DND-41 (cell line): ENCODE measurements at regions not wholly inside any gene's neighbourhood (a gene's known extent, or its start where the extent isn't known, plus 50 kb on each side); places are given as distances from the start of the nearest gene placed in this dataset.

Experiments used
- ATAC-seq: fragments of 200-7000 bp; cut with Tn5 transposase; 3 replicates; pipeline ENCODE4 v1.9.1; 2021; ENCODE audit warnings: low read depth; ENCODE audit not compliant: insufficient read depth
- DNase-seq: peaks from one replicate; pipeline ENCODE4 v3.0.0-alpha.2; 2020
- H2AFZ ChIP-seq: 2 replicates; pipeline ENCODE4 v1.6.0; 2012; ENCODE audit warnings: low read depth, low read length
- H3K27ac ChIP-seq: 2 replicates; pipeline ENCODE4 v1.5.1; 2012; ENCODE audit warnings: low read length, inconsistent platforms
- H3K27me3 ChIP-seq: fragments of 200-600 bp; sonication (generic); 2 replicates; pipeline ENCODE4 v1.6.0; 2012; ENCODE audit warnings: low read length, mild to moderate bottlenecking, inconsistent platforms; ENCODE audit not compliant: insufficient read depth, poor library complexity
- H3K36me3 ChIP-seq: 2 replicates; pipeline ENCODE4 v1.5.1; 2012; ENCODE audit warnings: low read length, inconsistent platforms; ENCODE audit not compliant: insufficient read depth
- H3K4me1 ChIP-seq: 2 replicates; pipeline ENCODE4 v1.5.1; 2012; ENCODE audit warnings: mild to moderate bottlenecking, low read length; ENCODE audit not compliant: insufficient read depth
- H3K4me2 ChIP-seq: 2 replicates; pipeline ENCODE4 v1.6.0; 2012; ENCODE audit warnings: mild to moderate bottlenecking, moderate library complexity, low read length, inconsistent platforms; ENCODE audit not compliant: insufficient read depth
- H3K4me3 ChIP-seq, 2 experiments: fragments of 200-600 bp in 1 of 2; shearing (Covaris generic) in 1 of 2; 2 replicates each; pipeline ENCODE4 v1.5.1; 2012 to 2016; ENCODE audit warnings: inconsistent platforms in 2 of 2, low read length in 2 of 2, mild to moderate bottlenecking in 2 of 2, low read depth in 1 of 2, moderate library complexity in 1 of 2
- H3K79me2 ChIP-seq: 2 replicates; pipeline ENCODE4 v1.6.0; 2012; ENCODE audit warnings: low read length, inconsistent platforms; ENCODE audit not compliant: insufficient read depth
- H3K9ac ChIP-seq: 2 replicates; pipeline ENCODE4 v1.6.0; 2012; ENCODE audit warnings: low read depth, mild to moderate bottlenecking, inconsistent platforms, low read length, moderate library complexity
- H3K9me3 ChIP-seq: 2 replicates; pipeline ENCODE4 v1.5.1; 2012; ENCODE audit warnings: low read length, moderate library complexity, mild to moderate bottlenecking, inconsistent platforms; ENCODE audit not compliant: insufficient read depth, severe bottlenecking
- H4K20me1 ChIP-seq: 2 replicates; pipeline ENCODE4 v1.6.0; 2012; ENCODE audit warnings: low read length; ENCODE audit not compliant: insufficient read depth
- EZH2 ChIP-seq: IDR thresholded peaks from 3 replicates; pipeline ENCODE4 v1.6.1; 2012; ENCODE audit warnings: borderline replicate concordance, low read depth, mild to moderate bottlenecking, moderate library complexity, low read length, inconsistent platforms; ENCODE audit not compliant: severe bottlenecking
- TF ChIP-seq, protein P1 (sequence below): IDR thresholded peaks from 2 replicates; pipeline ENCODE4 v1.5.1; 2012; ENCODE audit warnings: borderline replicate concordance, low read length, moderate library complexity, mild to moderate bottlenecking; ENCODE audit not compliant: poor library complexity, severe bottlenecking; ENCODE audit errors: extremely low read depth

DNA sequence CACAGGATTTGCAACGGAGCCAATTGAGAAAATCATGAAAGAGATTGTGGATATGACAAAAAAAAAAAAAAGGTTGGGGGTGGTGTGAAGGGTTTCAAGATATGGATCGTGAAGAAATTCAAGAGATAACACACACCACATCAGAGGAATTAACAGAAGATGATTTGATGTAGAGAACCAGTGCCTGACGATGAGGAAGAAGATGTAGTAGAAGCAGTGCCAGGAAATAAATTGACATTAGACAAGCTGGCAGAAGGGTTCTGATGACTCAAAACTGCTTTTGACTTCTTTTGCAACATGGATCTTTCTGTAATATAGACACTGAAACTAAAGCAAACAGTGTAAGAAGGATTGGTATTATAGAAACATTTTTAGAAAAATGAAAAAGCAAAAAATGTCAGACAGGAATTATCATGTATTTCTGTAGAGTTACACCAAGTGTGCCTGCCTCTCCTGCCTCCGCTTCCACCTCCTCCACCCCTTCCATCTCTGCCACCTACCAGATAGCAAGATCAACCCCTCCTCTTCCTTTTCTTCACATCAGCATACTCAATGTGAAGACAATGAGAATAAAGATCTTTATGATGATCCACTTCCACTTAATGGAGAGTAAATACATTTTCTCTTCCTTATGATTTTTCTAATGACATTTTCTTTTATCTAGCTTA lies 127.5 kb upstream of the OTUD4 start:
- no peaks in the 10 kb centered on the region for H3K4me1 ChIP-seq
- no peak overlapping the region for H3K27ac ChIP-seq
- no peaks in the 10 kb centered on the region for H3K36me3 ChIP-seq
- no peak overlapping the region for H3K4me2 ChIP-seq
- no peaks in the 10 kb centered on the region for H3K9me3 ChIP-seq
- DNase-seq (no peak), ATAC-seq (no peak)
- H2AFZ ChIP-seq: no peak overlapping the region
- no peaks in the 10 kb centered on the region for H4K20me1 ChIP-seq
- H3K79me2 ChIP-seq: no peaks in the 10 kb centered on the region
- no peak overlapping the region for H3K4me3 ChIP-seq
- TF ChIP-seq, protein P1, sequence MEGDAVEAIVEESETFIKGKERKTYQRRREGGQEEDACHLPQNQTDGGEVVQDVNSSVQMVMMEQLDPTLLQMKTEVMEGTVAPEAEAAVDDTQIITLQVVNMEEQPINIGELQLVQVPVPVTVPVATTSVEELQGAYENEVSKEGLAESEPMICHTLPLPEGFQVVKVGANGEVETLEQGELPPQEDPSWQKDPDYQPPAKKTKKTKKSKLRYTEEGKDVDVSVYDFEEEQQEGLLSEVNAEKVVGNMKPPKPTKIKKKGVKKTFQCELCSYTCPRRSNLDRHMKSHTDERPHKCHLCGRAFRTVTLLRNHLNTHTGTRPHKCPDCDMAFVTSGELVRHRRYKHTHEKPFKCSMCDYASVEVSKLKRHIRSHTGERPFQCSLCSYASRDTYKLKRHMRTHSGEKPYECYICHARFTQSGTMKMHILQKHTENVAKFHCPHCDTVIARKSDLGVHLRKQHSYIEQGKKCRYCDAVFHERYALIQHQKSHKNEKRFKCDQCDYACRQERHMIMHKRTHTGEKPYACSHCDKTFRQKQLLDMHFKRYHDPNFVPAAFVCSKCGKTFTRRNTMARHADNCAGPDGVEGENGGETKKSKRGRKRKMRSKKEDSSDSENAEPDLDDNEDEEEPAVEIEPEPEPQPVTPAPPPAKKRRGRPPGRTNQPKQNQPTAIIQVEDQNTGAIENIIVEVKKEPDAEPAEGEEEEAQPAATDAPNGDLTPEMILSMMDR: no peak
- no peak for TF ChIP-seq EZH2
- H3K27me3 ChIP-seq: no peaks in the 10 kb centered on the region
- H3K9ac ChIP-seq: no peak overlapping the region

GRCh38 chr4:145307120-145307519 lies 126.7 kb upstream of the OTUD4 start:
- no peak overlapping the region for H2AFZ ChIP-seq
- DNase-seq: no peak

GRCh38 chr4:145302725-145303124 lies 122.3 kb upstream of the OTUD4 start:
- Histone ChIP-seq H3K27ac (no peak overlapping the region), H3K36me3 (no peaks in the 10 kb centered on the region), H3K4me2 (no peak overlapping the region), H3K4me1 (peaks cover 13% of the 10 kb centered on the region), H3K79me2 (no peaks in the 10 kb centered on the region), H3K9ac (no peak overlapping the region), H3K27me3 (peaks cover 5% of the 10 kb centered on the region), H3K9me3 (no peaks in the 10 kb centered on the region), H4K20me1 (no peaks in the 10 kb centered on the region), H3K4me3 (no peak overlapping the region), H2AFZ (no peak overlapping the region)
- TF ChIP-seq EZH2: no peak
- ATAC-seq (no peak), DNase-seq (no peak)

More at GRCh38 chr4:145307120-145307519, 126.7 kb upstream of the OTUD4 start:
- H3K27ac ChIP-seq: no peak overlapping the region
- no peak for ATAC-seq
- H3K4me3 ChIP-seq: no peak overlapping the region
- TF ChIP-seq EZH2: no peak
- TF ChIP-seq, protein P1: no peak
- H3K36me3 ChIP-seq: no peaks in the 10 kb centered on the region
- H3K27me3 ChIP-seq: no peaks in the 10 kb centered on the region
- no peaks in the 10 kb centered on the region for H3K79me2 ChIP-seq
- H4K20me1 ChIP-seq: no peaks in the 10 kb centered on the region
- H3K9me3 ChIP-seq: no peaks in the 10 kb centered on the region
- H3K4me2 ChIP-seq: no peak overlapping the region
- no peak overlapping the region for H3K9ac ChIP-seq
- H3K4me1 ChIP-seq: no peaks in the 10 kb centered on the region

DNA sequence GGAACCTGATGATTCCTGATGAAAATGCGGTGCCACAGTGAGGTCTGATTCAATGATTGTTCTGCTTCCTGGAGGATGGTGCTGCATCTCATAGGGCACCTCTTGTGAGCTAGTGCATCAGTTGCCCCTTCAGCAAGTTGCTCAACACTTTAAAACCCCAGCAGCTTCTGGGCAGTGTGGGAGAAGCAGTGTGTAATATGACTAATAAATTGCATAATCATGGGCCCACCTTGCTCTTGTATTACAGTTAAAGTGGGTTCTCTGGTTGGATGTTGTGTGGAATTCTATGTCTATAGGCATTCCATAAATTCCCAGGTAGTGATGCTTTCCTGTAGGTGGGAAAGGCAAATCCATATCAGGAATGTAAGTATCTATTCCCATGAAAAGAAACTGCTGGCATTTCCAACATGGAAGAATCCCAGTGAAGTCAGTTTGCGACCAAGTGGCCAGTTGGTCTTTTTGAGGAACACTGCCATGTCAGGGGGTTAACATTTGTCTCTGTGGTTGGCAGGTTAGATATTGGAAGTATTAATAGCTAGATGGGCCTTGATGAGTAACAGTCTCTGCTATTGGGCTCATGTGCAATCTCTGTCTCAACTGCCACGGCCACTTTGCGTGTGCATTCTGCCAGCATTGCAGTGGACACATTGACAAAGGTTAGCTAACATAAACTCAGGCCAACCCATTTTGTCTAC lies 121.1 kb upstream of the OTUD4 start:
- Histone ChIP-seq H3K9me3 (no peaks in the 10 kb centered on the region), H3K4me2 (no peak overlapping the region), H3K4me3 (no peak overlapping the region), H3K27me3 (peaks cover 5% of the 10 kb centered on the region), H3K79me2 (no peaks in the 10 kb centered on the region), H3K27ac (no peak overlapping the region), H2AFZ (no peak overlapping the region), H3K9ac (no peak overlapping the region), H3K36me3 (no peaks in the 10 kb centered on the region), H4K20me1 (no peaks in the 10 kb centered on the region), H3K4me1 (peaks cover 13% of the 10 kb centered on the region)
- TF ChIP-seq EZH2: no peak
- TF ChIP-seq, protein P1: no peak
- no peak for DNase-seq
- no peak for ATAC-seq
